ENCODE measurements at regions not wholly inside any gene's neighbourhood (a gene's known extent, or its start where the extent isn't known, plus 50 kb on each side); places are given as distances from the start of the nearest gene placed in this dataset.

DNA sequence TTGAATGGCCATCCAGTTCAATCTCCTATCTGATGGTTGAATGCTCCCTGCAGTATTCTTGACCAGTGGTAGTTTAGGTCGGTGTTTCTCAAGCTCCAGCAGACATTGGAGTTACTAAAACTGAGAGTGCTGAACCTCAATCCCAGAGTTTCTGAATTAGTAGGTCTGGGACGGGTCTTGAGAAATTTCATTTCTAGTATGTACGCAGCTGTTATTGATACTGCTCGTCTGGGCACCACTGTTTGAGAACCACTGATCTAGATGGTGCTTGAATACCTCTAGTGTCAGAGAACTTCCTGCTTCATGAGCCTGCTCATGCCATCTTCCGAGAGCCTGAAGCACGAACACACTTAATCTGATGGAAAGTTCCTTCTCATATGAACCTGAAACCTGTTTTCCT, 99.4 kb upstream of the CREB5 start:
- TF ChIP-seq HDAC6 (IDR thresholded peaks at IDR 0.05; ENCODE audit: low read depth, low read length) (no peak), KDM5A (IDR thresholded peaks at IDR 0.05; ENCODE audit: low read length) (no peak), EZH2 (IDR thresholded peaks at IDR 0.05; ENCODE audit: low read depth, low read length, severe bottlenecking) (no peak), GABPA (IDR thresholded peaks at IDR 0.05; ENCODE audit: borderline replicate concordance, insufficient read depth, low read length) (no peak), BRCA1 (IDR thresholded peaks at IDR 0.05; ENCODE audit: low read depth, low read length) (no peak)
- TF ChIP-seq, protein P1, sequence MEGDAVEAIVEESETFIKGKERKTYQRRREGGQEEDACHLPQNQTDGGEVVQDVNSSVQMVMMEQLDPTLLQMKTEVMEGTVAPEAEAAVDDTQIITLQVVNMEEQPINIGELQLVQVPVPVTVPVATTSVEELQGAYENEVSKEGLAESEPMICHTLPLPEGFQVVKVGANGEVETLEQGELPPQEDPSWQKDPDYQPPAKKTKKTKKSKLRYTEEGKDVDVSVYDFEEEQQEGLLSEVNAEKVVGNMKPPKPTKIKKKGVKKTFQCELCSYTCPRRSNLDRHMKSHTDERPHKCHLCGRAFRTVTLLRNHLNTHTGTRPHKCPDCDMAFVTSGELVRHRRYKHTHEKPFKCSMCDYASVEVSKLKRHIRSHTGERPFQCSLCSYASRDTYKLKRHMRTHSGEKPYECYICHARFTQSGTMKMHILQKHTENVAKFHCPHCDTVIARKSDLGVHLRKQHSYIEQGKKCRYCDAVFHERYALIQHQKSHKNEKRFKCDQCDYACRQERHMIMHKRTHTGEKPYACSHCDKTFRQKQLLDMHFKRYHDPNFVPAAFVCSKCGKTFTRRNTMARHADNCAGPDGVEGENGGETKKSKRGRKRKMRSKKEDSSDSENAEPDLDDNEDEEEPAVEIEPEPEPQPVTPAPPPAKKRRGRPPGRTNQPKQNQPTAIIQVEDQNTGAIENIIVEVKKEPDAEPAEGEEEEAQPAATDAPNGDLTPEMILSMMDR (IDR thresholded peaks at IDR 0.05; ENCODE audit: control extremely low read depth in 1 of 3, insufficient read depth in 1 of 3, low read depth in 1 of 3, low read length in 3 of 3): no peak

All from H1 (cell line).